ENCODE measurements at regions not wholly inside any gene's neighbourhood (a gene's known extent, or its start where the extent isn't known, plus 50 kb on each side); places are given as distances from the start of the nearest gene placed in this dataset.

DNA sequence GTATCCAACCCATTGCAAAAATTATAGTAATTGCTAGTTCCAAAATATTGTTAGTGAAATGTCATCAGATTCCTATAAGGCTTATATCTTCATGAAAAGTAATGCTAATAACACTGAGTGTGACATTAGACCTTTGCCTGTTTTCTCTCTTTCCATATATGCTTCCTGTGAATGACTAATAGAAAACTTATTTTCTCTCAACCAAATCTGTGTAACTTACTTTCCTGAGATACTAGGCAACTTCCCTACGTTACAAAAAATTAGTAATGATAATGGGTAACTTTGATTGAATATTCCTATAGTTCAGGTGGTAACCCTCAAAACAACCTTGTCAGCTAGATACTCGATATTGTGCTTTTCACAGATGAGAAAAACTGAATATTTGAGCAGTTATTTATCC, 124.2 kb upstream of the HNRNPU start (continued):
- TF ChIP-seq, protein P1, sequence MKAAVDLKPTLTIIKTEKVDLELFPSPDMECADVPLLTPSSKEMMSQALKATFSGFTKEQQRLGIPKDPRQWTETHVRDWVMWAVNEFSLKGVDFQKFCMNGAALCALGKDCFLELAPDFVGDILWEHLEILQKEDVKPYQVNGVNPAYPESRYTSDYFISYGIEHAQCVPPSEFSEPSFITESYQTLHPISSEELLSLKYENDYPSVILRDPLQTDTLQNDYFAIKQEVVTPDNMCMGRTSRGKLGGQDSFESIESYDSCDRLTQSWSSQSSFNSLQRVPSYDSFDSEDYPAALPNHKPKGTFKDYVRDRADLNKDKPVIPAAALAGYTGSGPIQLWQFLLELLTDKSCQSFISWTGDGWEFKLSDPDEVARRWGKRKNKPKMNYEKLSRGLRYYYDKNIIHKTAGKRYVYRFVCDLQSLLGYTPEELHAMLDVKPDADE (IDR thresholded peaks at IDR 0.05), result no peak
- TF ChIP-seq, protein P2, sequence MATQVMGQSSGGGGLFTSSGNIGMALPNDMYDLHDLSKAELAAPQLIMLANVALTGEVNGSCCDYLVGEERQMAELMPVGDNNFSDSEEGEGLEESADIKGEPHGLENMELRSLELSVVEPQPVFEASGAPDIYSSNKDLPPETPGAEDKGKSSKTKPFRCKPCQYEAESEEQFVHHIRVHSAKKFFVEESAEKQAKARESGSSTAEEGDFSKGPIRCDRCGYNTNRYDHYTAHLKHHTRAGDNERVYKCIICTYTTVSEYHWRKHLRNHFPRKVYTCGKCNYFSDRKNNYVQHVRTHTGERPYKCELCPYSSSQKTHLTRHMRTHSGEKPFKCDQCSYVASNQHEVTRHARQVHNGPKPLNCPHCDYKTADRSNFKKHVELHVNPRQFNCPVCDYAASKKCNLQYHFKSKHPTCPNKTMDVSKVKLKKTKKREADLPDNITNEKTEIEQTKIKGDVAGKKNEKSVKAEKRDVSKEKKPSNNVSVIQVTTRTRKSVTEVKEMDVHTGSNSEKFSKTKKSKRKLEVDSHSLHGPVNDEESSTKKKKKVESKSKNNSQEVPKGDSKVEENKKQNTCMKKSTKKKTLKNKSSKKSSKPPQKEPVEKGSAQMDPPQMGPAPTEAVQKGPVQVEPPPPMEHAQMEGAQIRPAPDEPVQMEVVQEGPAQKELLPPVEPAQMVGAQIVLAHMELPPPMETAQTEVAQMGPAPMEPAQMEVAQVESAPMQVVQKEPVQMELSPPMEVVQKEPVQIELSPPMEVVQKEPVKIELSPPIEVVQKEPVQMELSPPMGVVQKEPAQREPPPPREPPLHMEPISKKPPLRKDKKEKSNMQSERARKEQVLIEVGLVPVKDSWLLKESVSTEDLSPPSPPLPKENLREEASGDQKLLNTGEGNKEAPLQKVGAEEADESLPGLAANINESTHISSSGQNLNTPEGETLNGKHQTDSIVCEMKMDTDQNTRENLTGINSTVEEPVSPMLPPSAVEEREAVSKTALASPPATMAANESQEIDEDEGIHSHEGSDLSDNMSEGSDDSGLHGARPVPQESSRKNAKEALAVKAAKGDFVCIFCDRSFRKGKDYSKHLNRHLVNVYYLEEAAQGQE (IDR thresholded peaks at IDR 0.05; ENCODE audit: unreplicated experiment), result no peak
- TF ChIP-seq, protein P3, sequence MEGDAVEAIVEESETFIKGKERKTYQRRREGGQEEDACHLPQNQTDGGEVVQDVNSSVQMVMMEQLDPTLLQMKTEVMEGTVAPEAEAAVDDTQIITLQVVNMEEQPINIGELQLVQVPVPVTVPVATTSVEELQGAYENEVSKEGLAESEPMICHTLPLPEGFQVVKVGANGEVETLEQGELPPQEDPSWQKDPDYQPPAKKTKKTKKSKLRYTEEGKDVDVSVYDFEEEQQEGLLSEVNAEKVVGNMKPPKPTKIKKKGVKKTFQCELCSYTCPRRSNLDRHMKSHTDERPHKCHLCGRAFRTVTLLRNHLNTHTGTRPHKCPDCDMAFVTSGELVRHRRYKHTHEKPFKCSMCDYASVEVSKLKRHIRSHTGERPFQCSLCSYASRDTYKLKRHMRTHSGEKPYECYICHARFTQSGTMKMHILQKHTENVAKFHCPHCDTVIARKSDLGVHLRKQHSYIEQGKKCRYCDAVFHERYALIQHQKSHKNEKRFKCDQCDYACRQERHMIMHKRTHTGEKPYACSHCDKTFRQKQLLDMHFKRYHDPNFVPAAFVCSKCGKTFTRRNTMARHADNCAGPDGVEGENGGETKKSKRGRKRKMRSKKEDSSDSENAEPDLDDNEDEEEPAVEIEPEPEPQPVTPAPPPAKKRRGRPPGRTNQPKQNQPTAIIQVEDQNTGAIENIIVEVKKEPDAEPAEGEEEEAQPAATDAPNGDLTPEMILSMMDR (conservative IDR thresholded peaks at IDR 0.05; ENCODE audit: low read depth in 2 of 2), result no peak

DNA sequence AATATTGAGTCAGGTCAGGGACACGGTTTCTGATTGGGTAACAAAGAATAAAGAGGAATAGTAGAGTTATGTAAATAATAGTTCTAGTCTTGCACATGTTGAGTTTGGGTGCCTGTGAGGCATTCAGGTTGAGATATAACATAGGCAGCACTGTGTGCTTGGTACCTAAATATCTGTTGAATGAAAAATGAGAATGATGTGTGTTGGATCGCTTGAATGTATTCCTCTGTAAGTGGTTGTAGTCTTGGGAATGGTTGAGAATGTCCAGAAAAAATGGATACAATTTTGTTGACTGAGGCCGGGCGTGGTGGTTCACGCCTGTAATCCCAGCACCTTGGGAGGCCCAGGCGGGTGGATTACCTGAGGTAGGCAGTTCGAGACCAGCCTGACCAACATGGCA, 116.3 kb upstream of the HNRNPU start:
- Mint-ChIP-seq H3K9me3 (no peaks in the 10 kb centered on the region), H3K27ac (no peak overlapping the region), H3K36me3 (ENCODE audit: low read depth) (no peaks in the 10 kb centered on the region; the same call in 2 of the 3 replicates), H3K27me3 (ENCODE audit: insufficient read depth, low read depth, poor library complexity) (peaks cover 2% of the 10 kb centered on the region), H3K4me3 (no peak overlapping the region), H3K4me1 (peaks cover 11% of the 10 kb centered on the region; the same call in 2 of the 3 replicates)
- Histone ChIP-seq H3K4me1 (ENCODE audit: insufficient read depth) (peaks cover 5% of the 10 kb centered on the region; the same call in 1 of the 2 replicates), H3F3A (replicated peaks; ENCODE audit: low read depth) (no peaks in the 10 kb centered on the region), H3K4me3 (no peak overlapping the region), H3K4me2 (no peak overlapping the region), H3K36me3 (ENCODE audit: insufficient read depth) (no peaks in the 10 kb centered on the region), H3K9me2 (ENCODE audit: insufficient read depth) (no peaks in the 10 kb centered on the region), H3K27ac (ENCODE audit: low read depth) (no peak overlapping the region), H2AFZ (no peak overlapping the region), H4K20me1 (replicated peaks; ENCODE audit: insufficient read depth) (no peaks in the 10 kb centered on the region), H3K79me2 (replicated peaks; ENCODE audit: insufficient read depth) (no peaks in the 10 kb centered on the region; the same call in 1 of the 2 replicates), H3K27me3 (ENCODE audit: insufficient read depth) (no peaks in the 10 kb centered on the region)
- no peak for DNase-seq (ENCODE audit: low spot score)
- no peak for ATAC-seq
- TF ChIP-seq POLR2AphosphoS5 (IDR thresholded peaks at IDR 0.05; ENCODE audit: low read depth) (no peak), ZNF114 (CRISPR knock-in tag; IDR thresholded peaks at IDR 0.05) (no peak), ZNF331 (CRISPR knock-in tag; IDR thresholded peaks at IDR 0.05; ENCODE audit: low read depth) (no peak), JUNB (IDR thresholded peaks at IDR 0.05; ENCODE audit: unreplicated experiment) (no peak), STAT1 (IDR thresholded peaks at IDR 0.05; ENCODE audit: unreplicated experiment) (no peak), EZH2phosphoT487 (IDR thresholded peaks at IDR 0.05; ENCODE audit: unreplicated experiment) (no peak)
- TF ChIP-seq, protein P4, sequence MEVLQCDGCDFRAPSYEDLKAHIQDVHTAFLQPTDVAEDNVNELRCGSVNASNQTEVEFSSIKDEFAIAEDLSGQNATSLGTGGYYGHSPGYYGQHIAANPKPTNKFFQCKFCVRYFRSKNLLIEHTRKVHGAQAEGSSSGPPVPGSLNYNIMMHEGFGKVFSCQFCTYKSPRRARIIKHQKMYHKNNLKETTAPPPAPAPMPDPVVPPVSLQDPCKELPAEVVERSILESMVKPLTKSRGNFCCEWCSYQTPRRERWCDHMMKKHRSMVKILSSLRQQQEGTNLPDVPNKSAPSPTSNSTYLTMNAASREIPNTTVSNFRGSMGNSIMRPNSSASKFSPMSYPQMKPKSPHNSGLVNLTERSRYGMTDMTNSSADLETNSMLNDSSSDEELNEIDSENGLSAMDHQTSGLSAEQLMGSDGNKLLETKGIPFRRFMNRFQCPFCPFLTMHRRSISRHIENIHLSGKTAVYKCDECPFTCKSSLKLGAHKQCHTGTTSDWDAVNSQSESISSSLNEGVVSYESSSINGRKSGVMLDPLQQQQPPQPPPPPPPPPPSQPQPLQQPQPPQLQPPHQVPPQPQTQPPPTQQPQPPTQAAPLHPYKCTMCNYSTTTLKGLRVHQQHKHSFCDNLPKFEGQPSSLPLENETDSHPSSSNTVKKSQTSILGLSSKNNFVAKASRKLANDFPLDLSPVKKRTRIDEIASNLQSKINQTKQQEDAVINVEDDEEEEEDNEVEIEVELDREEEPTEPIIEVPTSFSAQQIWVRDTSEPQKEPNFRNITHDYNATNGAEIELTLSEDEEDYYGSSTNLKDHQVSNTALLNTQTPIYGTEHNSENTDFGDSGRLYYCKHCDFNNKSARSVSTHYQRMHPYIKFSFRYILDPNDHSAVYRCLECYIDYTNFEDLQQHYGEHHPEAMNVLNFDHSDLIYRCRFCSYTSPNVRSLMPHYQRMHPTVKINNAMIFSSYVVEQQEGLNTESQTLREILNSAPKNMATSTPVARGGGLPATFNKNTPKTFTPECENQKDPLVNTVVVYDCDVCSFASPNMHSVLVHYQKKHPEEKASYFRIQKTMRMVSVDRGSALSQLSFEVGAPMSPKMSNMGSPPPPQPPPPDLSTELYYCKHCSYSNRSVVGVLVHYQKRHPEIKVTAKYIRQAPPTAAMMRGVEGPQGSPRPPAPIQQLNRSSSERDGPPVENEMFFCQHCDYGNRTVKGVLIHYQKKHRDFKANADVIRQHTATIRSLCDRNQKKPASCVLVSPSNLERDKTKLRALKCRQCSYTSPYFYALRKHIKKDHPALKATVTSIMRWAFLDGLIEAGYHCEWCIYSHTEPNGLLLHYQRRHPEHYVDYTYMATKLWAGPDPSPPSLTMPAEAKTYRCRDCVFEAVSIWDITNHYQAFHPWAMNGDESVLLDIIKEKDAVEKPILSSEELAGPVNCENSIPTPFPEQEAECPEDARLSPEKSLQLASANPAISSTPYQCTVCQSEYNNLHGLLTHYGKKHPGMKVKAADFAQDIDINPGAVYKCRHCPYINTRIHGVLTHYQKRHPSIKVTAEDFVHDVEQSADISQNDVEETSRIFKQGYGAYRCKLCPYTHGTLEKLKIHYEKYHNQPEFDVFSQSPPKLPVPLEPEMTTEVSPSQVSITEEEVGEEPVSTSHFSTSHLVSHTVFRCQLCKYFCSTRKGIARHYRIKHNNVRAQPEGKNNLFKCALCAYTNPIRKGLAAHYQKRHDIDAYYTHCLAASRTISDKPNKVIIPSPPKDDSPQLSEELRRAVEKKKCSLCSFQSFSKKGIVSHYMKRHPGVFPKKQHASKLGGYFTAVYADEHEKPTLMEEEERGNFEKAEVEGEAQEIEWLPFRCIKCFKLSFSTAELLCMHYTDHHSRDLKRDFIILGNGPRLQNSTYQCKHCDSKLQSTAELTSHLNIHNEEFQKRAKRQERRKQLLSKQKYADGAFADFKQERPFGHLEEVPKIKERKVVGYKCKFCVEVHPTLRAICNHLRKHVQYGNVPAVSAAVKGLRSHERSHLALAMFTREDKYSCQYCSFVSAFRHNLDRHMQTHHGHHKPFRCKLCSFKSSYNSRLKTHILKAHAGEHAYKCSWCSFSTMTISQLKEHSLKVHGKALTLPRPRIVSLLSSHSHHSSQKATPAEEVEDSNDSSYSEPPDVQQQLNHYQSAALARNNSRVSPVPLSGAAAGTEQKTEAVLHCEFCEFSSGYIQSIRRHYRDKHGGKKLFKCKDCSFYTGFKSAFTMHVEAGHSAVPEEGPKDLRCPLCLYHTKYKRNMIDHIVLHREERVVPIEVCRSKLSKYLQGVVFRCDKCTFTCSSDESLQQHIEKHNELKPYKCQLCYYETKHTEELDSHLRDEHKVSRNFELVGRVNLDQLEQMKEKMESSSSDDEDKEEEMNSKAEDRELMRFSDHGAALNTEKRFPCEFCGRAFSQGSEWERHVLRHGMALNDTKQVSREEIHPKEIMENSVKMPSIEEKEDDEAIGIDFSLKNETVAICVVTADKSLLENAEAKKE (CRISPR knock-in tag; IDR thresholded peaks at IDR 0.05), result no peak
- TF ChIP-seq, protein P1 (IDR thresholded peaks at IDR 0.05), result no peak
